DND-41 (cell line): ENCODE measurements at regions not wholly inside any gene's neighbourhood (a gene's known extent, or its start where the extent isn't known, plus 50 kb on each side); places are given as distances from the start of the nearest gene placed in this dataset.

Experiments used
- ATAC-seq: fragments of 200-7000 bp; cut with Tn5 transposase; 3 replicates; pipeline ENCODE4 v1.9.1; 2021; ENCODE audit warnings: low read depth; ENCODE audit not compliant: insufficient read depth
- DNase-seq: peaks from one replicate; pipeline ENCODE4 v3.0.0-alpha.2; 2020
- H2AFZ ChIP-seq: 2 replicates; pipeline ENCODE4 v1.6.0; 2012; ENCODE audit warnings: low read depth, low read length
- H3K27ac ChIP-seq: 2 replicates; pipeline ENCODE4 v1.5.1; 2012; ENCODE audit warnings: low read length, inconsistent platforms
- H3K27me3 ChIP-seq: fragments of 200-600 bp; sonication (generic); 2 replicates; pipeline ENCODE4 v1.6.0; 2012; ENCODE audit warnings: low read length, mild to moderate bottlenecking, inconsistent platforms; ENCODE audit not compliant: insufficient read depth, poor library complexity
- H3K36me3 ChIP-seq: 2 replicates; pipeline ENCODE4 v1.5.1; 2012; ENCODE audit warnings: low read length, inconsistent platforms; ENCODE audit not compliant: insufficient read depth
- H3K4me1 ChIP-seq: 2 replicates; pipeline ENCODE4 v1.5.1; 2012; ENCODE audit warnings: mild to moderate bottlenecking, low read length; ENCODE audit not compliant: insufficient read depth
- H3K4me2 ChIP-seq: 2 replicates; pipeline ENCODE4 v1.6.0; 2012; ENCODE audit warnings: mild to moderate bottlenecking, moderate library complexity, low read length, inconsistent platforms; ENCODE audit not compliant: insufficient read depth
- H3K4me3 ChIP-seq, 2 experiments: fragments of 200-600 bp in 1 of 2; shearing (Covaris generic) in 1 of 2; 2 replicates each; pipeline ENCODE4 v1.5.1; 2012 to 2016; ENCODE audit warnings: inconsistent platforms in 2 of 2, low read length in 2 of 2, mild to moderate bottlenecking in 2 of 2, low read depth in 1 of 2, moderate library complexity in 1 of 2
- H3K79me2 ChIP-seq: 2 replicates; pipeline ENCODE4 v1.6.0; 2012; ENCODE audit warnings: low read length, inconsistent platforms; ENCODE audit not compliant: insufficient read depth
- H3K9ac ChIP-seq: 2 replicates; pipeline ENCODE4 v1.6.0; 2012; ENCODE audit warnings: low read depth, mild to moderate bottlenecking, inconsistent platforms, low read length, moderate library complexity
- H3K9me3 ChIP-seq: 2 replicates; pipeline ENCODE4 v1.5.1; 2012; ENCODE audit warnings: low read length, moderate library complexity, mild to moderate bottlenecking, inconsistent platforms; ENCODE audit not compliant: insufficient read depth, severe bottlenecking
- H4K20me1 ChIP-seq: 2 replicates; pipeline ENCODE4 v1.6.0; 2012; ENCODE audit warnings: low read length; ENCODE audit not compliant: insufficient read depth
- EZH2 ChIP-seq: IDR thresholded peaks from 3 replicates; pipeline ENCODE4 v1.6.1; 2012; ENCODE audit warnings: borderline replicate concordance, low read depth, mild to moderate bottlenecking, moderate library complexity, low read length, inconsistent platforms; ENCODE audit not compliant: severe bottlenecking
- TF ChIP-seq, protein P1 (sequence below): IDR thresholded peaks from 2 replicates; pipeline ENCODE4 v1.5.1; 2012; ENCODE audit warnings: borderline replicate concordance, low read length, moderate library complexity, mild to moderate bottlenecking; ENCODE audit not compliant: poor library complexity, severe bottlenecking; ENCODE audit errors: extremely low read depth

DNA sequence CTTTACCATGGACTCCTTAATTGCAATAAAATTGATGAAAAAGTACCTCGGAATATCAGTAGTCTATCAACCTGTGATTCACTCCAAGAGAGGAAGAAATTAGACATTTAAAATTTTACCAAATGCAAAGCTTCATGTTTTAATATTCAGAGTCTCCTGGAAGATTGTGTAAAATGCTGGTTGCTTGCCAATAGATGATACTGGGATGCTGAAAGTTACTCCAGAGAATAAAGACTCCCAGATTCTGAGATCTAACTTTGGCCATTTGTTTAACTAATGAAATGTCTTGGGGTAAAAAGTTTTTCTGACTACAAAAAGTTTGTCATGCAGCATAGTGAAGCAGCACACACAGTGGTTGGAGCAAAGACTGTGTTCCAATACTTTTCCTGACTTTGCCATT is 176.7 kb upstream of the RSPO3 start:
- no peak for TF ChIP-seq EZH2
- TF ChIP-seq, protein P1, sequence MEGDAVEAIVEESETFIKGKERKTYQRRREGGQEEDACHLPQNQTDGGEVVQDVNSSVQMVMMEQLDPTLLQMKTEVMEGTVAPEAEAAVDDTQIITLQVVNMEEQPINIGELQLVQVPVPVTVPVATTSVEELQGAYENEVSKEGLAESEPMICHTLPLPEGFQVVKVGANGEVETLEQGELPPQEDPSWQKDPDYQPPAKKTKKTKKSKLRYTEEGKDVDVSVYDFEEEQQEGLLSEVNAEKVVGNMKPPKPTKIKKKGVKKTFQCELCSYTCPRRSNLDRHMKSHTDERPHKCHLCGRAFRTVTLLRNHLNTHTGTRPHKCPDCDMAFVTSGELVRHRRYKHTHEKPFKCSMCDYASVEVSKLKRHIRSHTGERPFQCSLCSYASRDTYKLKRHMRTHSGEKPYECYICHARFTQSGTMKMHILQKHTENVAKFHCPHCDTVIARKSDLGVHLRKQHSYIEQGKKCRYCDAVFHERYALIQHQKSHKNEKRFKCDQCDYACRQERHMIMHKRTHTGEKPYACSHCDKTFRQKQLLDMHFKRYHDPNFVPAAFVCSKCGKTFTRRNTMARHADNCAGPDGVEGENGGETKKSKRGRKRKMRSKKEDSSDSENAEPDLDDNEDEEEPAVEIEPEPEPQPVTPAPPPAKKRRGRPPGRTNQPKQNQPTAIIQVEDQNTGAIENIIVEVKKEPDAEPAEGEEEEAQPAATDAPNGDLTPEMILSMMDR = no peak
- Histone ChIP-seq H2AFZ (no peak overlapping the region), H3K9ac (no peak overlapping the region), H3K27ac (no peak overlapping the region), H3K36me3 (no peaks in the 10 kb centered on the region), H3K9me3 (no peaks in the 10 kb centered on the region), H3K4me1 (no peaks in the 10 kb centered on the region), H3K79me2 (no peaks in the 10 kb centered on the region), H3K4me2 (no peak overlapping the region), H3K27me3 (no peaks in the 10 kb centered on the region), H3K4me3 (no peak overlapping the region), H4K20me1 (no peaks in the 10 kb centered on the region)
- no peak for ATAC-seq
- no peak for DNase-seq

- Histone ChIP-seq H3K4me3 (no peak overlapping the region), H3K36me3 (no peaks in the 10 kb centered on the region), H4K20me1 (no peaks in the 10 kb centered on the region), H3K27ac (no peak overlapping the region), H3K4me1 (no peaks in the 10 kb centered on the region), H2AFZ (no peak overlapping the region), H3K79me2 (no peaks in the 10 kb centered on the region), H3K9me3 (no peaks in the 10 kb centered on the region), H3K9ac (no peak overlapping the region), H3K27me3 (no peaks in the 10 kb centered on the region), H3K4me2 (no peak overlapping the region)
- DNase-seq = no peak
- ATAC-seq = no peak
- no peak for TF ChIP-seq EZH2
- TF ChIP-seq, protein P1 = no peak
These were observed 174.0 kb upstream of the RSPO3 start for GRCh38 chr6:126944512-126944911.

DNA sequence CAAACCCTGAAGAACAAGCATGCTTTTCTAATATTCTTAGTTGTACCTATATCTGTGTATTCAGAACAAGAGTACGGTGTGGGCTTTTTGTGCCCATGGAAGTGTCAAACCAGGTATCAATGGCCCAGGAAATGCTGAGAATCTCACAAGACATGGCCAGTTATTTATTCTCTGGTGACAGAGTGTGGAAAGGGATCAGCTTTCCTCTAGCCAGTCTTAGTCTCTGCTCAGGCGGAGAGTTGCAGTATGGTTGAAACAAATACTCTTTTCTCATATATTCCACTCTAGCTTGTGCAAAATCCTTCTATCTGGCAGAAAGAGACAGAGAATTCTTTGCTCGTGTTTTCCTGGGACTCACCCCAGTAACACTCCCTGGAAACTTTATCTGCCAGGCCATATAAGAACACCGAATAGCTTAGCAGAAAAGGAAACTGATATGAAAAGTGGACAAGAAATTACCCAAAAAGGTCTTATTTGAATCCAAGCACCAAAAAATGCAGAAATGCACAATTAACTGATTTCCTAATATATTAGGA is 173.3 kb upstream of the RSPO3 start:
- TF ChIP-seq, protein P1 = no peak
- no peak for TF ChIP-seq EZH2
- no peak for ATAC-seq

GRCh38 chr6:126945812-126946360 is 172.6 kb upstream of the RSPO3 start:
- Histone ChIP-seq H3K9ac (no peak overlapping the region), H3K4me3 (no peak overlapping the region), H3K9me3 (no peaks in the 10 kb centered on the region), H2AFZ (no peak overlapping the region), H3K4me2 (no peak overlapping the region), H3K79me2 (no peaks in the 10 kb centered on the region), H3K27me3 (no peaks in the 10 kb centered on the region), H3K4me1 (no peaks in the 10 kb centered on the region), H3K27ac (no peak overlapping the region), H3K36me3 (no peaks in the 10 kb centered on the region), H4K20me1 (no peaks in the 10 kb centered on the region)
- DNase-seq (no peak), ATAC-seq (no peak)
- no peak for TF ChIP-seq EZH2
- TF ChIP-seq, protein P1 = no peak

More for the DNA sequence above, 173.3 kb upstream of the RSPO3 start:
- no peaks in the 10 kb centered on the region for H3K4me1 ChIP-seq
- H3K9me3 ChIP-seq = no peaks in the 10 kb centered on the region
- no peak overlapping the region for H3K4me3 ChIP-seq
- DNase-seq = no peak
- H4K20me1 ChIP-seq = no peaks in the 10 kb centered on the region
- H3K4me2 ChIP-seq = no peak overlapping the region
- no peak overlapping the region for H3K27ac ChIP-seq
- no peaks in the 10 kb centered on the region for H3K27me3 ChIP-seq
- no peaks in the 10 kb centered on the region for H3K36me3 ChIP-seq
- H3K79me2 ChIP-seq = no peaks in the 10 kb centered on the region
- H2AFZ ChIP-seq = no peak overlapping the region
- no peak overlapping the region for H3K9ac ChIP-seq
